ENCODE measurements at regions not wholly inside any gene's neighbourhood (a gene's known extent, or its start where the extent isn't known, plus 50 kb on each side); places are given as distances from the start of the nearest gene placed in this dataset.

- no peak for TF ChIP-seq CTCF (conservative IDR thresholded peaks at IDR 0.05; ENCODE audit: low read depth)
- CTCF ChIA-PET, result interaction anchor here (1.1 kb wide), 1 partner anchor 18 kb away, joined by 4 read pairs; no protein-coding TSS in a partner anchor
- POLR2A ChIA-PET (ENCODE audit: low non-redundant PET), result no interaction called here
Measured at GRCh38 chr18:980586-980985, 75.9 kb downstream of the ADCYAP1 start.

GRCh38 chr18:984004-984403, 79.3 kb downstream of the ADCYAP1 start:
- TF ChIP-seq CTCF (conservative IDR thresholded peaks at IDR 0.05; ENCODE audit: low read depth), result no peak
- H3K27ac ChIP-seq, result no peak overlapping the region
- CTCF ChIA-PET, result interaction anchor here (0.8 kb wide), 1 partner anchor 23 kb away, joined by 7 read pairs; no protein-coding TSS in a partner anchor
- no peak for DNase-seq (ENCODE audit: low spot score)
- POLR2A ChIA-PET (ENCODE audit: low non-redundant PET), result no interaction called here

More at GRCh38 chr18:980586-980985, 75.9 kb downstream of the ADCYAP1 start:
- DNase-seq (ENCODE audit: low spot score), result no peak
- H3K27ac ChIP-seq, result no peak overlapping the region

GRCh38 chr18:985212-985661, 80.6 kb downstream of the ADCYAP1 start:
- no peak for TF ChIP-seq CTCF (conservative IDR thresholded peaks at IDR 0.05; ENCODE audit: low read depth)
- H3K27ac ChIP-seq, result no peak overlapping the region
- DNase-seq (ENCODE audit: low spot score), result no peak
- ChIA-PET POLR2A (ENCODE audit: low non-redundant PET) (no interaction called here), CTCF (no interaction called here)

GRCh38 chr18:986051-986450, 81.4 kb downstream of the ADCYAP1 start:
- ChIA-PET CTCF (no interaction called here), POLR2A (ENCODE audit: low non-redundant PET) (no interaction called here)
- no peak for DNase-seq (ENCODE audit: low spot score)

GRCh38 chr18:986552-986951, 81.9 kb downstream of the ADCYAP1 start:
- CTCF ChIA-PET, result no interaction called here
- no peak overlapping the region for H3K27ac ChIP-seq
- TF ChIP-seq CTCF (conservative IDR thresholded peaks at IDR 0.05; ENCODE audit: low read depth), result no peak
- POLR2A ChIA-PET (ENCODE audit: low non-redundant PET), result no interaction called here
- DNase-seq (ENCODE audit: low spot score), result no peak

More at GRCh38 chr18:986051-986450, 81.4 kb downstream of the ADCYAP1 start:
- no peak for TF ChIP-seq CTCF (conservative IDR thresholded peaks at IDR 0.05; ENCODE audit: low read depth)
- H3K27ac ChIP-seq, result no peak overlapping the region

GRCh38 chr18:987325-988186, 82.9 kb downstream of the ADCYAP1 start:
- H3K27ac ChIP-seq, result no peak overlapping the region
- ChIA-PET CTCF (no interaction called here), POLR2A (ENCODE audit: low non-redundant PET) (no interaction called here)
- TF ChIP-seq CTCF (conservative IDR thresholded peaks at IDR 0.05; ENCODE audit: low read depth), result no peak
- DNase-seq (ENCODE audit: low spot score), result peak; percentile 23
